IgD-negative memory B cell (primary cell): ENCODE measurements at regions not wholly inside any gene's neighbourhood (a gene's known extent, or its start where the extent isn't known, plus 50 kb on each side); places are given as distances from the start of the nearest gene placed in this dataset.
"Not testable (repeated sequence)": the region's sequence is repeated elsewhere in the genome, so short reads cannot be mapped to it uniquely, and the experiment has no call there.

Source experiments
- H3K27ac Mint-ChIP-seq, 3 donors: one replicate each; pipeline ENCODE4 v1.8.0; 2020 to 2022; ENCODE audit warnings: mild to moderate bottlenecking in 3 of 3, mixed read lengths in 3 of 3, moderate library complexity in 1 of 3
- H3K27me3 Mint-ChIP-seq: one replicate; pipeline ENCODE4 v1.8.0; 2021; ENCODE audit warnings: mixed read lengths
- H3K36me3 Mint-ChIP-seq: one replicate; pipeline ENCODE4 v1.8.0; 2020; ENCODE audit warnings: mild to moderate bottlenecking, mixed read lengths
- H3K4me1 Mint-ChIP-seq, 3 donors: one replicate each; pipeline ENCODE4 v1.8.0; 2020 to 2022; ENCODE audit warnings: mixed read lengths in 3 of 3, mild to moderate bottlenecking in 1 of 3
- H3K4me3 Mint-ChIP-seq, 4 donors: one replicate each; pipeline ENCODE4 v1.8.0; 2020 to 2022; ENCODE audit warnings: mild to moderate bottlenecking in 4 of 4, mixed read lengths in 4 of 4, moderate library complexity in 3 of 4
- H3K9me3 Mint-ChIP-seq, 3 donors: one replicate each; pipeline ENCODE4 v1.8.0; 2020 to 2021; ENCODE audit warnings: mixed read lengths in 3 of 3, mild to moderate bottlenecking in 1 of 3

DNA sequence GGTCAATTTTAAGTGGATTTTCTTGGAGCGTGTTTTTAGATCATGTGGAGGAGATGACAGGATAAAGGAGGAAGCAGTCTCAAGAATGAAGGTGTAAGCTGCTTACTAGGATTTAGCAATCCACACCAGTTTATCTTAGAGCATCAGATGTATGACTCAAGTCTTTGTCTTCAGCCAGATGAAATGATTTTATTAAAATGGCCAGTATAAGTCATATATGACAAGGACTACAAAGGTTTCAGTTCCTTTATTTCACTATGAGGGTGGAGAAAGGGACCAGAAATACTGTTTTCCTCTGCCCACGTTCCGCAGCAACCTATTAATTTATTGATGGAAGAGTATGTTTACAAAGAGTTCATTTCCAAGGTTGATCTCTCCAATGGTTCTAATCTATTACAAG, 970.5 kb upstream of the SLC39A10 start:
- H3K9me3 Mint-ChIP-seq, result no peaks in the 10 kb centered on the region
- no peaks in the 10 kb centered on the region for H3K27me3 Mint-ChIP-seq
- no peak overlapping the region for H3K27ac Mint-ChIP-seq
- no peaks in the 10 kb centered on the region for H3K4me1 Mint-ChIP-seq
- H3K36me3 Mint-ChIP-seq, result no peaks in the 10 kb centered on the region
- no peak overlapping the region for H3K4me3 Mint-ChIP-seq

DNA sequence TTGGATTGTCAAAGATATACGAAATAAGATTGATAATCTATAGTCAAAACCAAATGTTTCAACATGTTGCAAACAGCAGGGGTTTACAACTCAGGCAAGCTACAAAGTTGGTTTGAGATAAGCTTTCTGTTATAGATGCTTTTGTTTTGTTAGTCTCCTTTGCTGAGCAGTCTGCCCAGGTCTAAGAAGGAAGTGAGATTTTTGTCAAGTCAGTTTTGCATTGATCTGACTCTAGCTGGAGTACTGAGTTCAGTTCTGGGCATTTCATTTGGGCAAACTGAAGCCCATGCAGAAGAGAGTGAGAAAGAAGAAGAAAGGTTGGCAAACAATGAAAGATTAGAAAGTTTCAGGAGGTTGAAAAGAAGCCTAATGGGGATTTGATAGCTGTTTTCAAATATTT, 983.0 kb upstream of the SLC39A10 start:
- no peaks in the 10 kb centered on the region for H3K36me3 Mint-ChIP-seq
- H3K27ac Mint-ChIP-seq, result no peak overlapping the region
- no peaks in the 10 kb centered on the region for H3K4me1 Mint-ChIP-seq
- H3K4me3 Mint-ChIP-seq, result no peak overlapping the region
- H3K9me3 Mint-ChIP-seq, result no peaks in the 10 kb centered on the region
- no peaks in the 10 kb centered on the region for H3K27me3 Mint-ChIP-seq

DNA sequence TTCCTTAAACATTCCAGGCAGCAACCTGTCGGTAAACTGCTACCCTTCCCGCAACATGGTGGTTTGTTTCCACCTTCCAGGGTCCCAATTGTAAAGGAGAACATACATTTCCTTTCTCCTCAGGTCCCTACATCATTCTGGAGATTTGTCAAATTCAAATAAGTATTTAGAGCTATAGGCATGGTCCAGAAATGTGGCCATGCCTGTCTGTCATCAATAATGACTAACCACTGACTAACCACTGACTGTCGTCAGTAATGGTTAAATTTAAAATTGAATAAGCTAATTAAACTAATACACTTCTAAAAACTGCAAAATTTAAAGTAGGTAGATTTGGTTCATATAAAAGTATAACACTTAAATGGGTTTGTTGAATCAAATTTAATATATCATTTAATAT, 984.0 kb upstream of the SLC39A10 start:
- no peaks in the 10 kb centered on the region for H3K9me3 Mint-ChIP-seq
- no peaks in the 10 kb centered on the region for H3K27me3 Mint-ChIP-seq
- H3K4me3 Mint-ChIP-seq, result no peak overlapping the region
- H3K36me3 Mint-ChIP-seq, result no peaks in the 10 kb centered on the region
- H3K4me1 Mint-ChIP-seq, result no peaks in the 10 kb centered on the region
- no peak overlapping the region for H3K27ac Mint-ChIP-seq

DNA sequence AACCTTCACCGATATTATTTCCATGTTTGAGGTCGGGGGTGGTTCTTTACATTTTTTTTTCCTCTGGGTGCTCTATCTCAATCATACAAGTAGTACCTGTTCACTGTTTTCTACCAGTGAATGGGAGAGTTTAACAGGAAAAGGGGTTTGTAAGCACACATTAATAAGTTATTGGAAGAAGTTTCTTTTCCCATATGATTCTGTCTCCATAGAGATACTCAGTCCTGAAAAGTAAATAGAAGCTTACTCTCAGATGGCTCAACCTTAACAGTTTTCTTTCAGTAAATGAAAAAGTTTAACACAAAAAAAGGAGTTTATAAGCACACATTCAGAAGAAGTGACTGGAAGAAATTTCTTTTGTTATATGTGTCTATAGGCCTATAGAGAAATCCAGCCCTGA, 995.6 kb upstream of the SLC39A10 start:
- Mint-ChIP-seq H3K9me3 (no peaks in the 10 kb centered on the region), H3K36me3 (no peaks in the 10 kb centered on the region), H3K4me1 (no peaks in the 10 kb centered on the region)

DNA sequence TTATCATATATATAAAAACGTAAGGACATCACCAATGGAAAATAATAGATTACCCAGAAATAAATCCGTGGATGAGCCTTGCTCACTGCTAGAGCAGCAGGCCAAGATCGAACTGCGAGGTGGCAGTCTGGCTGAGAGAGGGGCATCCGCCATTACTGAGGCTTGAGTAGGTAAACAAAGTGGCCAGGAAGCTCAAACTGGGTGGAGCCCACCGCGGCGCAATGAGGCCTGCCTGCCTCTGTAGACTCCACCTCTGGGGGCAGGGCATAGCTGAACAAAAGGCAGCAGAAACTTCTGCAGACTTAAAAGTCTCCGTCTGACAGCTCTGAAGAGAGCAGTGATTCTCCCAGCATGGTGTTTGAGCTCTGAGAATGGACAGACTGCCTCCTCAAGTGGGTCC, 1018.0 kb upstream of the SLC39A10 start:
- not testable (repeated sequence) for H3K27ac Mint-ChIP-seq, H3K4me1 Mint-ChIP-seq, H3K36me3 Mint-ChIP-seq, H3K9me3 Mint-ChIP-seq, H3K27me3 Mint-ChIP-seq
- peak overlapping the region in 1 of 4 donors; percentile 13 for H3K4me3 Mint-ChIP-seq

More for the DNA sequence above, 995.6 kb upstream of the SLC39A10 start:
- Mint-ChIP-seq H3K4me3 (no peak overlapping the region), H3K27ac (no peak overlapping the region), H3K27me3 (no peaks in the 10 kb centered on the region)

DNA sequence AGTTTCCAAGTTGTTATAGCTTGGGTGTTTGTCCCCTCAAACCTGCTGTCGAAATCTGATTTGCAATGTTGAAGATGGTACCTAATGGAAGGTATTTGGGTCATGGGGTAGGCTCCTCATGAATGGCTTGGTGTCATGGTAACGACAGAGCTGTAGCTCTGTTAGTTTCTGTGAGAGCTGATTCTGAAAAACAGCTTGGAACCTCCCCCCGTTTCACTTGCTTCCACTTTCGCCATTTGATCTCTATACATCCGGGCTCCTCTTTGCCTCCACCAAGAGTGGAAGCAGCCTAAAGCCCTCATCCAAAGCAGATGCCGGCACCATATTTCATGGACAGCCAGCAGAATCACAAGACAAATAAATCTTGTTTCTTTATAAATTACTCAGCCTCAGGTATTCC, 1035.1 kb upstream of the SLC39A10 start:
- H3K27me3 Mint-ChIP-seq, result no peaks in the 10 kb centered on the region
- H3K27ac Mint-ChIP-seq, result no peak overlapping the region
- peaks cover 0 to 3% (median 0%) of the 10 kb centered on the region in 3 donors for H3K9me3 Mint-ChIP-seq
- H3K36me3 Mint-ChIP-seq, result peaks cover 2% of the 10 kb centered on the region
- no peak overlapping the region for H3K4me3 Mint-ChIP-seq
- H3K4me1 Mint-ChIP-seq, result no peaks in the 10 kb centered on the region

DNA sequence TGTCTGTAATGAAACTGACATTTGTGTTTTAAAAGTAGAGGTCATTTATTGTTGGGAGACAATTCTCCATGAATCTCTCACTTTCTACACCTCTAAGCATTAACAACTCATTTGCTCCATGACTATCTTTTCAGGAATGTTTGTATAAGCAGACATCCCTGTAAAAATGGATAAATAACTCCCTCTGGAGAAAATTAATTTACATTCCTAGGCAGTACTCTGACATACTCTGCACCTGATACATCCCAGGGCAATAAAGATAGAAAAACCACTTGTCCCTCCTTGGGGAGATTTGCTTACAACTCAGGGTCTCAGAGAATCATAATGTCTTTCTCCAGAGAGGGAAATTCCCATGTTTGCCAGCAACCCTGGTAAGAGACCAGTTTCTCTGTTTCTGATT, 1037.7 kb upstream of the SLC39A10 start:
- Mint-ChIP-seq H3K4me3 (no peak overlapping the region), H3K27ac (no peak overlapping the region), H3K4me1 (no peaks in the 10 kb centered on the region), H3K36me3 (peaks cover 2% of the 10 kb centered on the region), H3K9me3 (peaks cover 0 to 4% (median 0%) of the 10 kb centered on the region in 3 donors), H3K27me3 (no peaks in the 10 kb centered on the region)

DNA sequence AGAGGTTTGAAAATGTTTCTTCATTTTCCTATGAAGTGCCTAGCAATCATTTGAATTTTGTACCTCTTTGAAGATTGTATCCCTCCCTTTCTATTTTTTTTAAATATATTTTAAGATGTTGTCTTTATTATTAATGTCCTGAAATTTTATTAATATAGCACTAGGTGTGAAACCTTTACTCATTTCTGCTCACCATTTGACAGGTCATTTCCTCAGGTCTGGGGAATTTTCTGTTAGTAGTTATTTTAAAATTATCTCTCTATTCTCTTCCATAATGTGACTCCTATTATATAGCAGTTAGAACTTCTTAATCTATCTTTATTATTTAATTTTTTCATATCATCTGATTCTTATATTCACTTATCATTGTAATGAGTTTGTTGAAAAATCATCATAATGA, 1038.6 kb upstream of the SLC39A10 start:
- Mint-ChIP-seq H3K36me3 (peaks cover 2% of the 10 kb centered on the region), H3K9me3 (peaks cover 0 to 4% (median 0%) of the 10 kb centered on the region in 3 donors)

DNA sequence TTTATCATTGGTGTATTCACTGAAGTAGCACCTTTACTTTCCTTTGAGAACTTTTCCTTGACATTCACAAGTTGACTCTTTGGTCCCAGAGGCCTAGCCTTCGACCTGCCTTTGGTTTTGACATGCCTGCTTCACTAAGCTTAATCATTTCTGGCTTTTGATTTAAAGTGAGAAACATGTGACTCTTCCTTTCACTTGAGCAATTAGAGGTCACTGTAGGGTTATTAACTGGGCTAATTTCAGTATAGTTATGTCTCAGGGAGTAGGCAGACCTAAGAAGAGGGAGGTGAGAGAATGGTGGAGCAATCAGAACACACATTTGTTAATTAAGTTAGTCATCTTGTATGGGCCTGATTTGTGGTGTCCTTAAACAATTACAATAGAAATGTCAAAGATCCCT, 1040.7 kb upstream of the SLC39A10 start:
- H3K4me1 Mint-ChIP-seq, result no peaks in the 10 kb centered on the region
- H3K4me3 Mint-ChIP-seq, result no peak overlapping the region
- H3K36me3 Mint-ChIP-seq, result no peaks in the 10 kb centered on the region

More for the DNA sequence above, 1038.6 kb upstream of the SLC39A10 start:
- no peaks in the 10 kb centered on the region for H3K27me3 Mint-ChIP-seq
- H3K27ac Mint-ChIP-seq, result no peak overlapping the region
- no peak overlapping the region for H3K4me3 Mint-ChIP-seq
- no peaks in the 10 kb centered on the region for H3K4me1 Mint-ChIP-seq

DNA sequence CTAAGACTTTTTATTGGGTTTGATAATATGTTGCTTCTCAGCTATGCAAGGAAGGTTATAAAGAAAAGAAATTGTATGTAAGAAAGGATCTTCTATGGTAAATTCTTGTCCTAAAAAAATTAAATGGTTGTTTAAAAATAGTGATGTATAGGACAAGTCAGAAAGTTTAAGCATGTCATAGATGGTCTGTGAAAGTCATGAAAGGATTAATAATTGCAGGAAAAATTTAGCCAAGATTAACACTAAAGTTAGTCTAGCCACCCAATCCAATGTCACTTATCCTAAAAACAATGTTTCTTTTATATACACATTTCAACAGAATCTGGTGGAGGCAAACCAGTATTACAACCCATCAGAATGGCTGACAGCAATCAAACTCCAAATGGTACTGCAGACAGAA, 1046.7 kb upstream of the SLC39A10 start:
- H3K4me3 Mint-ChIP-seq, result no peak overlapping the region
- H3K4me1 Mint-ChIP-seq, result no peaks in the 10 kb centered on the region
- H3K27ac Mint-ChIP-seq, result no peak overlapping the region
- no peaks in the 10 kb centered on the region for H3K27me3 Mint-ChIP-seq
- peaks cover 4 to 6% (median 5%) of the 10 kb centered on the region in 3 donors for H3K9me3 Mint-ChIP-seq
- no peaks in the 10 kb centered on the region for H3K36me3 Mint-ChIP-seq

More for the DNA sequence above, 1040.7 kb upstream of the SLC39A10 start:
- Mint-ChIP-seq H3K27ac (no peak overlapping the region), H3K27me3 (no peaks in the 10 kb centered on the region), H3K9me3 (peaks cover 0 to 4% (median 1%) of the 10 kb centered on the region in 3 donors)

DNA sequence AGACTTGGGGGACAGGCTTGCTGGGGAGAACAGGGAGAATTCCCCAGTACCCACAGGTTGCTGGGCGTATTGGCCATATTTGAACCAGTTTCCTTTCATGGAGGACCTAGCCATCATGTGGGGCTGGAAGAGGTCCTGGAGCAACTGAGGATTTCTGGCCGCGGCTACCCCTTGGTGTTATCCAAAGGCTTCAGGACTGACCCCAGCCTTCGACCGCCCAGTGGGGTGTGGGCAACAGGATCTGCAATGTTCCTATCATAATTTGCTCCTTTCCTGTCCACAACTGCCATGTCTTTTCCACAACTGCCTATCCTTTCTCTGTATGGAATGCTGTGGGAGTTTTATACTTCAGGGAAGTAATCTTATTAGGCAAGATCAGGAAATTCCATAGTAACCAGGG, 1053.6 kb upstream of the SLC39A10 start:
- peaks cover 4 to 15% (median 5%) of the 10 kb centered on the region in 3 donors for H3K9me3 Mint-ChIP-seq
- H3K36me3 Mint-ChIP-seq, result no peaks in the 10 kb centered on the region
- no peak overlapping the region for H3K4me3 Mint-ChIP-seq
- no peak overlapping the region for H3K27ac Mint-ChIP-seq
- H3K4me1 Mint-ChIP-seq, result no peaks in the 10 kb centered on the region
- no peaks in the 10 kb centered on the region for H3K27me3 Mint-ChIP-seq

DNA sequence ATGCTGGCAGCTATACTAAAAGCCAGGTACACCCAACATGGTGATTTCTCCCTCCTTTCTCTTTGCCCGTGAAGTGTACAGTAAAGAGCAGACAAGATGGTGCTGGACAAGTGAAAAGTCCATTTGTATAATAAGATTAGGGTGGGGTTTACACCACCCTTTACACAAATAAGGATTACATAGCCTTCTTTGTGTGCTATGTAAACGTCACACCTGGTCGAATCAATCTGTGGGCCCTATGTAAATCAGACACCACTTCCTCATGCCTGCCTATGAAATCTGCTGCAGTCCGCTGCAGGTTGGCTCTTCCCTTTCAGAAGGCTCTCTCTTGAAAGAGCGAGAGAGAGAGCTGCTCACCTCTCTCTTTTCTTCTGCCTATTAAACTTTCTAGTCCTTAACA, 1054.3 kb upstream of the SLC39A10 start:
- Mint-ChIP-seq H3K4me1 (no peaks in the 10 kb centered on the region), H3K4me3 (no peak overlapping the region), H3K9me3 (peaks cover 4 to 15% (median 5%) of the 10 kb centered on the region in 3 donors), H3K27ac (no peak overlapping the region), H3K27me3 (no peaks in the 10 kb centered on the region), H3K36me3 (no peaks in the 10 kb centered on the region)

DNA sequence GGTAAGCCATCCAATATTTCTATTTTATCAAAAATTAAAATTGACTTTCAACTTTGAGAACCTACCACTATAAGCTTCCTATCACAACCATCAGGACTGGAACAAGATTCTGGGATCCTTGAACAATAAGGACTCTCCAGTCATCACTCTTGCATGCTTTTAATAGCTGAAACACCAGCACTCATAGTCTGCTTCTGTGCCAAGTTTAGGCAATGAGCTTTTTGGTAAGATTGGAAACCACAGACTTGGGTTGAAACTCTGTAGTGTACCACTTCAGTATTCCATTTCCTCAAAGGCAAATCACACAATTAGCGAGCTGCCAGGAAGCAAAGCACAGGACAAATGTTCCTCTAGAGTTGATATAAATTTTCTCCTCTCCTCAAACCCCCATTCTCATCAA, 1065.8 kb upstream of the SLC39A10 start:
- Mint-ChIP-seq H3K27ac (no peak overlapping the region), H3K4me1 (no peaks in the 10 kb centered on the region), H3K27me3 (no peaks in the 10 kb centered on the region), H3K36me3 (no peaks in the 10 kb centered on the region), H3K4me3 (no peak overlapping the region), H3K9me3 (no peaks in the 10 kb centered on the region)

DNA sequence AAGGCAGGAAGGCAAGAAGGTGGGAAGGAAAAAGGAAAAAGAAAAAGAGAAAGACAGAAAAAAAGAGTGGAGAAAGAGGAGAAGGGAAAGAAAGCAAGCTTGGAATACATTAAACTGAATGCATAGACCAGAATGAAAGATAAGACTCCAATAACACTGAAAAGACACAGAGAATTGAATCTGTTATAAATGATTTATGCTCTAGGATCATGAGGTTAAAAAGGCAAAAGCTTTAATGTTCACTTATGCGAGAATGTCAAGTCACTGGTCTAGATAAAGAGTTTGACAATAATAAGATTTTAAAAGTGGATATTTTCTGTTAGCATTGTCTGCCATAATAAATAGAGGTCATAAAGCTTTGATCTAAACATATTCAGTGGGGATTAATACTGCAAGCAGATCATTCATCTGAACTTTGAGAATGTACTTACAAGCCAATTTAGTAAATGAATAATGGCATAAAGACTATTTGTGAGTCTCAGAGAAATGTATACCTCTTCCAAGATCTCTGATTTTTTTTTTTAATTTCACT, 1069.2 kb upstream of the SLC39A10 start:
- Mint-ChIP-seq H3K36me3 (no peaks in the 10 kb centered on the region), H3K9me3 (peaks cover 0 to 3% (median 0%) of the 10 kb centered on the region in 3 donors), H3K4me3 (no peak overlapping the region), H3K4me1 (no peaks in the 10 kb centered on the region), H3K27me3 (no peaks in the 10 kb centered on the region), H3K27ac (no peak overlapping the region)

DNA sequence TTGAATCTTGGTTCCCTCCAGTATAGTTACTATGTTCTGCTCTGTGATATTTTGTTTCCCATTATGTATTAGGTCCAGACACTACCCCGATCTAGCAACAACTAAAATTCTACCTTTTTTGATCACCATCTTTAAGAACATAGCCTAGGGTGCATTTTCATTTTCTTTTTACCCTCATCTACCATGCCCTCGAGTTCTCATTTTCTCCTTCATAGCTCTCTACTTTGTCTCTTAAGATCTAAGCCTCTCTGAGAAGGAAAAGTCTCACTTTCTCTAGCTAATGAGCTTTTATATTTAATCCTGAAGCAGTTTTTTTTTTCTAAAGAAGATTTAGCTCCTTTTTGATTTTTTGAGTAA, 1089.4 kb upstream of the SLC39A10 start:
- Mint-ChIP-seq H3K27me3 (no peaks in the 10 kb centered on the region), H3K27ac (no peak overlapping the region), H3K4me1 (peaks cover 0 to 1% (median 0%) of the 10 kb centered on the region in 3 donors), H3K9me3 (no peaks in the 10 kb centered on the region), H3K36me3 (no peaks in the 10 kb centered on the region), H3K4me3 (no peak overlapping the region)

DNA sequence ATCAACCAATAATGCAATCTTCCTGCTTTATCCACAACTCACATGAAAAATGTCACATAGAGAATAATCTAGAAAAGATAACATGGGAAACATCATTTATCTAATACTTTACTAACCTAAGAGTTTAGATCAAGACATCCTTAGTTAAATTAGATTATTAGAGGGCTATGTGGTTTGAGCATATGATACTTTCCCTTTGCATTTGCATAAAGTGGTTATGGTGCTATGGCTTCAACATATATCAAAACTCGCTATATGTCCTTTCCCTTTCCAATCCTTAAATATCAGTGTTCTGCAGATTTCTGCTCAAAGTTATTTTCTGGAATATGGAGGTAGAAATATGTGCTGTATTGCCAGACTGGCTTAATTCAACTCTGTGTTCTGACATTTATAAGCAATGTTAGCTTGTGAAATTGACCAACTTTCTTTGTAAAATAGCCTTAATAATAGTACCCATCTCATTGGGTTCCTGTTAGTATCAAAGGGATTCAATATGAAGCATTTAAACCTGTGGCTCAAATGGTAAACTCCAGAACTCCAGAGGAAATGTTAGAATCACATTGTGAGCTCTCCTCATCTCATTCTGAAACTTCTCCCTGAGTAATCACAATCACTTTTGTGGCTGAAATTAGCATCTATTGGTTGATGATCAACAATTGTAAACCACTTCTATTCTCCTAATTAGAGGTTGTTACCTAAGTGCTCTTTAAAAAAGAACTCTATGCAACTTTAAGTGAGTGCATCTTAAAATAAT, 1089.9 kb upstream of the SLC39A10 start:
- Mint-ChIP-seq H3K4me1 (peaks cover 0 to 1% (median 0%) of the 10 kb centered on the region in 3 donors), H3K36me3 (no peaks in the 10 kb centered on the region), H3K27me3 (no peaks in the 10 kb centered on the region), H3K9me3 (no peaks in the 10 kb centered on the region), H3K27ac (no peak overlapping the region), H3K4me3 (no peak overlapping the region)
